Suppressor macrophage treated with lipopolysaccharide for 1 hour (primary cell): ENCODE measurements at regions not wholly inside any gene's neighbourhood (a gene's known extent, or its start where the extent isn't known, plus 50 kb on each side); places are given as distances from the start of the nearest gene placed in this dataset.
A peak's percentile ranks its signal among the peaks of the same experiment; 100 is the strongest.
"Not testable (repeated sequence)": the region's sequence is repeated elsewhere in the genome, so short reads cannot be mapped to it uniquely, and the experiment has no call there.

Experiments
- DNase-seq, 3 donors: peaks; one replicate each; pipeline ENCODE4 v3.0.0-alpha.2; 2020 to 2022

- no peak for DNase-seq
These were observed 91.5 kb upstream of the ZNF217 start for GRCh38 chr20:53685070-53685595.

GRCh38 chr20:53683506-53683905 is 89.9 kb upstream of the ZNF217 start:
- DNase-seq = no peak

- no peak for DNase-seq
These were observed 87.9 kb upstream of the ZNF217 start for GRCh38 chr20:53681352-53682212.

- no peak for DNase-seq
These were observed 86.1 kb upstream of the ZNF217 start for GRCh38 chr20:53679597-53680309.

- DNase-seq = no peak
These were observed 85.5 kb upstream of the ZNF217 start for GRCh38 chr20:53678990-53679596.

- no peak for DNase-seq
These were observed 84.8 kb upstream of the ZNF217 start for GRCh38 chr20:53678315-53678989.

- DNase-seq = peak in 2 of 3 donors; percentile 33 to 46
These were observed 84.0 kb upstream of the ZNF217 start for GRCh38 chr20:53677447-53678314.

GRCh38 chr20:53676987-53677386 is 83.3 kb upstream of the ZNF217 start:
- no peak for DNase-seq

- DNase-seq = no peak
These were observed 82.8 kb upstream of the ZNF217 start for GRCh38 chr20:53676519-53676822.

GRCh38 chr20:53672484-53673129 is 79.0 kb upstream of the ZNF217 start:
- no peak for DNase-seq

- no peak for DNase-seq
These were observed 77.7 kb upstream of the ZNF217 start for GRCh38 chr20:53671370-53671769.

GRCh38 chr20:53669517-53670313 is 76.1 kb upstream of the ZNF217 start:
- not testable (repeated sequence) for DNase-seq

GRCh38 chr20:53668992-53669391 is 75.4 kb upstream of the ZNF217 start:
- DNase-seq = no peak

- DNase-seq = no peak
These were observed 72.5 kb upstream of the ZNF217 start for GRCh38 chr20:53666144-53666543.

GRCh38 chr20:53664121-53664520 is 70.5 kb upstream of the ZNF217 start:
- DNase-seq = no peak

- not testable (repeated sequence) for DNase-seq
These were observed 69.9 kb upstream of the ZNF217 start for GRCh38 chr20:53663521-53663920.

- peak; percentile 35 to 74 (median 69) for DNase-seq
These were observed 69.0 kb upstream of the ZNF217 start for GRCh38 chr20:53662595-53662994.

GRCh38 chr20:53660947-53661381 is 67.3 kb upstream of the ZNF217 start:
- no peak for DNase-seq

GRCh38 chr20:53660078-53660909 is 66.7 kb upstream of the ZNF217 start:
- peak in 1 of 3 donors; percentile 26 for DNase-seq

- peak in 1 of 3 donors; percentile 29 for DNase-seq
These were observed 65.3 kb upstream of the ZNF217 start for GRCh38 chr20:53658973-53659372.
